GM10248 (cell line): ENCODE measurements at regions not wholly inside any gene's neighbourhood (a gene's known extent, or its start where the extent isn't known, plus 50 kb on each side); places are given as distances from the start of the nearest gene placed in this dataset.

Experiments
- CTCF ChIA-PET: fragments of 300-600 bp; sonication (Branson Sonifier 250); formaldehyde crosslinking; extraction: SDS; loops from one replicate; lab custom pipeline; 2021; ENCODE audit warnings: antibody characterized with exemption; lab: Yijun Ruan, JAX
- POLR2A ChIA-PET: fragments of 350-650 bp; sonication (Branson Sonifier 250); formaldehyde crosslinking; extraction: SDS; loops from one replicate; lab custom pipeline; 2020; ENCODE audit warnings: antibody characterized with exemption; lab: Yijun Ruan, JAX
- DNase-seq: peaks from one replicate; pipeline ENCODE4 v3.0.0; 2012; ENCODE audit errors: extremely low spot score
- CTCF ChIP-seq: IDR thresholded peaks from 2 replicates; pipeline ENCODE4 v1.5.1; 2012; ENCODE audit warnings: mild to moderate bottlenecking, low read depth; ENCODE audit errors: extremely low read depth, missing control alignments, control extremely low read depth

- no peak for DNase-seq
- TF ChIP-seq CTCF, result no peak
- ChIA-PET CTCF (interaction anchor here (1.1 to 1.8 kb wide), 2 partner anchors 8 to 21 kb away, joined by 3 to 5 read pairs; no protein-coding TSS in a partner anchor), POLR2A (no interaction called here)
Observed at GRCh38 chr3:78268087-78268486, 1228.2 kb downstream of the ROBO2 start.

GRCh38 chr3:78268716-78269668 is 1229.1 kb downstream of the ROBO2 start:
- ChIA-PET POLR2A (no interaction called here), CTCF (interaction anchor here (1.1 to 1.8 kb wide), 2 partner anchors 9 to 22 kb away, joined by 3 to 5 read pairs; no protein-coding TSS in a partner anchor)
- TF ChIP-seq CTCF, result no peak
- no peak for DNase-seq

GRCh38 chr3:78273326-78273725 is 1233.4 kb downstream of the ROBO2 start:
- TF ChIP-seq CTCF, result no peak
- ChIA-PET CTCF (no interaction called here), POLR2A (no interaction called here)
- no peak for DNase-seq

- TF ChIP-seq CTCF, result no peak
- no peak for DNase-seq
- ChIA-PET POLR2A (no interaction called here), CTCF (no interaction called here)
Observed at GRCh38 chr3:78274475-78275065, 1234.7 kb downstream of the ROBO2 start.

- TF ChIP-seq CTCF, result no peak
- CTCF ChIA-PET, result interaction anchor here (0.7 kb wide), 1 partner anchor 15 kb away, joined by 3 read pairs; no protein-coding TSS in a partner anchor
- POLR2A ChIA-PET, result no interaction called here
- DNase-seq, result no peak
Observed at GRCh38 chr3:78275420-78275852, 1235.5 kb downstream of the ROBO2 start.

GRCh38 chr3:78277220-78277619 is 1237.3 kb downstream of the ROBO2 start:
- POLR2A ChIA-PET, result no interaction called here

More at GRCh38 chr3:78277220-78277619, 1237.3 kb downstream of the ROBO2 start:
- no peak for TF ChIP-seq CTCF
- CTCF ChIA-PET, result interaction anchor here (1.5 kb wide), 1 partner anchor 17 kb away, joined by 3 read pairs; no protein-coding TSS in a partner anchor
- no peak for DNase-seq
